ENCODE measurements at regions not wholly inside any gene's neighbourhood (a gene's known extent, or its start where the extent isn't known, plus 50 kb on each side); places are given as distances from the start of the nearest gene placed in this dataset.

DNA sequence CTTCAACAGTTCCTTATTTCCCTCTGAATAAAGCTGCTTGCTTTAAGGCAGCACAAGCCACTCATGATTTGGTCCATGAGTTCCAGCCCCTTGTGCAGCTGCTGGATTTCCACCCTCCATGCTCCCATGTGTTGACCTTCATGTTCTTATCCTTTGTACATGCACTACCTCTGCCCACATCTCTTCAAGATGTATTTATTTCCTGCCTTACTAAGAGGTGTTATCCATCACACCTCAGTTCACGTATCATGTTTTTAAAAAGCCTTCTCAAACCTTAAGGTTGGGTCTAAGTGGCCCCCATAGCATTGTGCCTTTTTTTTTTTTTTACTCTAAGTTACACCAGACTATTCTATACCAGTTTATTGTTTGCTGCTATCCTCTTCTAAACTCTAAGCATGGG is 107.7 kb downstream of the SIPA1L2 start:
- Histone ChIP-seq H3K4me1 (peaks cover 0 to 22% (median 2%) of the 10 kb centered on the region in 6 donors), H3K36me3 (no peaks in the 10 kb centered on the region), H3K27ac (no peak overlapping the region), H3K4me3 (no peak overlapping the region), H3K9me3 (no peaks in the 10 kb centered on the region), H3K27me3 (replicated peaks in 1 of 7) (no peaks in the 10 kb centered on the region)
- 71 to 90% (median 88%) methylated on average over 1 of the region's 1 CpG for WGBS, 5 donors
- intact Hi-C loops (cut with DNase I; ENCODE audit: low total_unique reads): no loop called here
- no peak for DNase-seq
- TF ChIP-seq POLR2A (IDR thresholded peaks at IDR 0.05): no peak

DNA sequence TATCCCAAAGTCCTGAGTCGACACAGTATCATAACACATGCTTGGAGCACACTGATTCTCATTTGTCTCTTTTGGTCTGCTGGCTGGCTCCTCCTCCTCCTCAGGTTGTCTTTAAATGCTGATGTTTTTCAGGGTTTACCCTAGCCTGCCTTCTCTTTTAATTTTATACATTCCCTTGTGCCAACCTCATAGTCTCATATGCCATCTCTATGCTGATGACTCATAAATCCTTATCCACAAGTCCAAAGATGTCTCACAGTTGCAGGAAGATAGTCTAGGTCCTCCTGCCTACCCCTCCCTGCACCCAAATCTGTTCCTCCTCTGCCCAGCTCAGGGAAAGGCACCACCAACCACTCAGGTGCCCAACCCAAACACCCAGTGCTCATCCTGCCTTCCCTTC is 108.3 kb downstream of the SIPA1L2 start:
- no peaks in the 10 kb centered on the region for H3K9me3 ChIP-seq
- H3K27ac ChIP-seq: no peak overlapping the region
- H3K27me3 ChIP-seq (replicated peaks in 1 of 7): no peaks in the 10 kb centered on the region
- peaks cover 0 to 20% (median 2%) of the 10 kb centered on the region in 6 donors for H3K4me1 ChIP-seq
- TF ChIP-seq, protein P1, sequence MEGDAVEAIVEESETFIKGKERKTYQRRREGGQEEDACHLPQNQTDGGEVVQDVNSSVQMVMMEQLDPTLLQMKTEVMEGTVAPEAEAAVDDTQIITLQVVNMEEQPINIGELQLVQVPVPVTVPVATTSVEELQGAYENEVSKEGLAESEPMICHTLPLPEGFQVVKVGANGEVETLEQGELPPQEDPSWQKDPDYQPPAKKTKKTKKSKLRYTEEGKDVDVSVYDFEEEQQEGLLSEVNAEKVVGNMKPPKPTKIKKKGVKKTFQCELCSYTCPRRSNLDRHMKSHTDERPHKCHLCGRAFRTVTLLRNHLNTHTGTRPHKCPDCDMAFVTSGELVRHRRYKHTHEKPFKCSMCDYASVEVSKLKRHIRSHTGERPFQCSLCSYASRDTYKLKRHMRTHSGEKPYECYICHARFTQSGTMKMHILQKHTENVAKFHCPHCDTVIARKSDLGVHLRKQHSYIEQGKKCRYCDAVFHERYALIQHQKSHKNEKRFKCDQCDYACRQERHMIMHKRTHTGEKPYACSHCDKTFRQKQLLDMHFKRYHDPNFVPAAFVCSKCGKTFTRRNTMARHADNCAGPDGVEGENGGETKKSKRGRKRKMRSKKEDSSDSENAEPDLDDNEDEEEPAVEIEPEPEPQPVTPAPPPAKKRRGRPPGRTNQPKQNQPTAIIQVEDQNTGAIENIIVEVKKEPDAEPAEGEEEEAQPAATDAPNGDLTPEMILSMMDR (IDR thresholded peaks at IDR 0.05 in 8 of 11, conservative IDR thresholded peaks at IDR 0.05 in 3 of 11): no peak
- TF ChIP-seq POLR2A (IDR thresholded peaks at IDR 0.05) (no peak), POLR2AphosphoS5 (IDR thresholded peaks at IDR 0.05) (no peak)
- DNase-seq: no peak
- no peak overlapping the region for H3K4me3 ChIP-seq
- intact Hi-C loops (cut with DNase I; ENCODE audit: low total_unique reads): no loop called here
- 76 to 91% (median 85%) methylated on average over 1 of the region's 1 CpG for WGBS, 5 donors
- no peaks in the 10 kb centered on the region for H3K36me3 ChIP-seq

DNA sequence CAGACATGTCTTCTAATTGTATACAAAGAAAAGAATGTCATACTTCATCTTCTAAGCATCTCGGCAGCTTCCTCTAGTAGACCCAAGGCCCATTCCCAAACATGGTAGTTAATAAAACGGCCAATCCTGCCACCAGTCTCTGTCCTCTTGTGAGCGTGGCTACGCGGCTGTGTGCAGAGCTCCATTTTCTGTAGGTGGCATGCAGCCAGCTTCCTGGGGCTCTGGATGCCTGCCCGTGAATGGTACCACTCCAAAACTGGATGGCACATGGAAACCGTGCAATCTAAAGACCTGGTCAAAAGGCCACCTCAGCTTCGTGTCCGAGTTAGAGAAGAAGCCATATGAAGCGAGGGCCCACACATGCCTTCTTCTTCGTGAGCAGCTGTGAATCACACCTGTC is 110.7 kb downstream of the SIPA1L2 start:
- Histone ChIP-seq H3K27ac (no peak overlapping the region), H3K9me3 (no peaks in the 10 kb centered on the region), H3K27me3 (replicated peaks in 1 of 7) (no peaks in the 10 kb centered on the region), H3K4me1 (peaks cover 0 to 8% (median 0%) of the 10 kb centered on the region in 6 donors), H3K36me3 (peaks cover 0 to 13% (median 0%) of the 10 kb centered on the region in 6 donors), H3K4me3 (no peak overlapping the region)
- no peak for DNase-seq
- intact Hi-C loops (cut with DNase I; ENCODE audit: low total_unique reads): no loop called here
- 86 to 93% (median 90%) methylated on average over 11 of the region's 11 CpGs for WGBS, 5 donors
- TF ChIP-seq POLR2AphosphoS5 (IDR thresholded peaks at IDR 0.05): no peak
- TF ChIP-seq, protein P1 (IDR thresholded peaks at IDR 0.05 in 8 of 11, conservative IDR thresholded peaks at IDR 0.05 in 3 of 11): no peak
- no peak for TF ChIP-seq POLR2A (IDR thresholded peaks at IDR 0.05)

DNA sequence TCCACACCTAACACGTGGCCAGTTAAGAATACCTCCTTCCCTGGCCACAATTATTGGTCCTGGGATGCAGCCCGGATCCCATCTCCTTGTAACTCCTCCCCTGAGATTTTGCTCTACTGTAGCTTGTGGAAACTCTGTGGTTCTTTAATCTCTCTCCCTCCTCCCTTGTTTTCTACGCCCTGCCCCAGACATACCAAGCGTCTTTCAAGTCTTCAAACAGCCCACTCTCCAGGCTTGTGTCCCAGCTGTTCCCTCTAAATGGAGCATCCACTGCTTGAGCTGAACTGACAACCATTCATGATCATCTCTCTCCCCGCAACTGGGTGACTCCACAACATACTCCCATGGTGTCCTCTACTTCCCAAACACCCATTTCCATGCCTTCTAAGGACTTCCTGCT is 111.6 kb downstream of the SIPA1L2 start:
- TF ChIP-seq, protein P1 (IDR thresholded peaks at IDR 0.05 in 8 of 11, conservative IDR thresholded peaks at IDR 0.05 in 3 of 11): no peak
- TF ChIP-seq POLR2A (IDR thresholded peaks at IDR 0.05) (no peak), POLR2AphosphoS5 (IDR thresholded peaks at IDR 0.05) (no peak)
- 70 to 90% (median 83%) methylated on average over 5 of the region's 5 CpGs for WGBS, 5 donors
- no peak for DNase-seq
- H3K27me3 ChIP-seq (replicated peaks in 1 of 7): no peaks in the 10 kb centered on the region
- intact Hi-C loops (cut with DNase I; ENCODE audit: low total_unique reads): no loop called here
- H3K4me3 ChIP-seq: no peak overlapping the region
- peaks cover 0 to 8% (median 0%) of the 10 kb centered on the region in 6 donors for H3K4me1 ChIP-seq
- H3K9me3 ChIP-seq: no peaks in the 10 kb centered on the region
- no peak overlapping the region for H3K27ac ChIP-seq
- H3K36me3 ChIP-seq: peaks cover 0 to 21% (median 0%) of the 10 kb centered on the region in 6 donors

DNA sequence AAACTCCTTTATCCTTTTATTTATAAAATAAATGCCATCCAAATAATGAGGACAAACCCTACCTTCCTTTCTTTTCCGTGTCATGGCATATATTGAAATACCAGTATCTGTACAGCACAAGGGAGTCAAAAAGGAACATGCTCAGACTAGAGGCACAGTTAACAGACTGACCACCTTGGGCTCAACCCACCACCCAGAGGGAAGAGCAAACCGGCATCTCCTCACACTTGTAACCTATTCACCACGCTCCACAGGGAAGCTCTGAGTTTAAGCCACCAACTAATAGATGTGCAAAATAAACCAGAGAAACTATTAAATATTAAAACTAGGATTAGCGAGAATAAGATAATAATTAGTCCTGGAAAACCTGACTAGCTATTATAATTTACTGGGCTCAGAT is 112.7 kb downstream of the SIPA1L2 start:
- intact Hi-C loops (cut with DNase I; ENCODE audit: low total_unique reads): no loop called here
- 89 to 97% (median 94%) methylated on average over 4 of the region's 4 CpGs for WGBS, 5 donors
- no peaks in the 10 kb centered on the region for H3K4me1 ChIP-seq
- H3K4me3 ChIP-seq: no peak overlapping the region
- DNase-seq: no peak
- TF ChIP-seq POLR2A (IDR thresholded peaks at IDR 0.05) (no peak), POLR2AphosphoS5 (IDR thresholded peaks at IDR 0.05) (no peak)
- TF ChIP-seq, protein P1 (IDR thresholded peaks at IDR 0.05 in 8 of 11, conservative IDR thresholded peaks at IDR 0.05 in 3 of 11): no peak
- peaks cover 0 to 22% (median 0%) of the 10 kb centered on the region in 6 donors for H3K36me3 ChIP-seq
- no peaks in the 10 kb centered on the region for H3K9me3 ChIP-seq
- no peak overlapping the region for H3K27ac ChIP-seq
- no peaks in the 10 kb centered on the region for H3K27me3 ChIP-seq (replicated peaks in 1 of 7)
